ENCODE measurements at regions not wholly inside any gene's neighbourhood (a gene's known extent, or its start where the extent isn't known, plus 50 kb on each side); places are given as distances from the start of the nearest gene placed in this dataset.

GRCh38 chr6:41466437-41466990 is 79.7 kb upstream of the FOXP4 start:
- no peak for DNase-seq (ENCODE audit: low spot score)
- no peaks in the 10 kb centered on the region for H3K9me3 ChIP-seq
- TF ChIP-seq, protein P1, sequence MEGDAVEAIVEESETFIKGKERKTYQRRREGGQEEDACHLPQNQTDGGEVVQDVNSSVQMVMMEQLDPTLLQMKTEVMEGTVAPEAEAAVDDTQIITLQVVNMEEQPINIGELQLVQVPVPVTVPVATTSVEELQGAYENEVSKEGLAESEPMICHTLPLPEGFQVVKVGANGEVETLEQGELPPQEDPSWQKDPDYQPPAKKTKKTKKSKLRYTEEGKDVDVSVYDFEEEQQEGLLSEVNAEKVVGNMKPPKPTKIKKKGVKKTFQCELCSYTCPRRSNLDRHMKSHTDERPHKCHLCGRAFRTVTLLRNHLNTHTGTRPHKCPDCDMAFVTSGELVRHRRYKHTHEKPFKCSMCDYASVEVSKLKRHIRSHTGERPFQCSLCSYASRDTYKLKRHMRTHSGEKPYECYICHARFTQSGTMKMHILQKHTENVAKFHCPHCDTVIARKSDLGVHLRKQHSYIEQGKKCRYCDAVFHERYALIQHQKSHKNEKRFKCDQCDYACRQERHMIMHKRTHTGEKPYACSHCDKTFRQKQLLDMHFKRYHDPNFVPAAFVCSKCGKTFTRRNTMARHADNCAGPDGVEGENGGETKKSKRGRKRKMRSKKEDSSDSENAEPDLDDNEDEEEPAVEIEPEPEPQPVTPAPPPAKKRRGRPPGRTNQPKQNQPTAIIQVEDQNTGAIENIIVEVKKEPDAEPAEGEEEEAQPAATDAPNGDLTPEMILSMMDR (IDR thresholded peaks at IDR 0.05): no peak
- no peak overlapping the region for H3K27ac ChIP-seq
- H3K36me3 ChIP-seq: no peaks in the 10 kb centered on the region
- peaks cover 0 to 13% of the 10 kb centered on the region in 2 donors for H3K4me1 ChIP-seq
- peaks cover 0 to 8% of the 10 kb centered on the region in 2 donors for H3K27me3 ChIP-seq
- no peak overlapping the region for H3K4me3 ChIP-seq

GRCh38 chr6:41467061-41467460 is 79.1 kb upstream of the FOXP4 start:
- Histone ChIP-seq H3K27ac (no peak overlapping the region), H3K36me3 (no peaks in the 10 kb centered on the region), H3K4me3 (no peak overlapping the region), H3K27me3 (peaks cover 0 to 8% of the 10 kb centered on the region in 2 donors), H3K4me1 (peaks cover 0 to 13% of the 10 kb centered on the region in 2 donors), H3K9me3 (no peaks in the 10 kb centered on the region)
- no peak for DNase-seq (ENCODE audit: low spot score)
- TF ChIP-seq, protein P1 (IDR thresholded peaks at IDR 0.05): no peak

DNA sequence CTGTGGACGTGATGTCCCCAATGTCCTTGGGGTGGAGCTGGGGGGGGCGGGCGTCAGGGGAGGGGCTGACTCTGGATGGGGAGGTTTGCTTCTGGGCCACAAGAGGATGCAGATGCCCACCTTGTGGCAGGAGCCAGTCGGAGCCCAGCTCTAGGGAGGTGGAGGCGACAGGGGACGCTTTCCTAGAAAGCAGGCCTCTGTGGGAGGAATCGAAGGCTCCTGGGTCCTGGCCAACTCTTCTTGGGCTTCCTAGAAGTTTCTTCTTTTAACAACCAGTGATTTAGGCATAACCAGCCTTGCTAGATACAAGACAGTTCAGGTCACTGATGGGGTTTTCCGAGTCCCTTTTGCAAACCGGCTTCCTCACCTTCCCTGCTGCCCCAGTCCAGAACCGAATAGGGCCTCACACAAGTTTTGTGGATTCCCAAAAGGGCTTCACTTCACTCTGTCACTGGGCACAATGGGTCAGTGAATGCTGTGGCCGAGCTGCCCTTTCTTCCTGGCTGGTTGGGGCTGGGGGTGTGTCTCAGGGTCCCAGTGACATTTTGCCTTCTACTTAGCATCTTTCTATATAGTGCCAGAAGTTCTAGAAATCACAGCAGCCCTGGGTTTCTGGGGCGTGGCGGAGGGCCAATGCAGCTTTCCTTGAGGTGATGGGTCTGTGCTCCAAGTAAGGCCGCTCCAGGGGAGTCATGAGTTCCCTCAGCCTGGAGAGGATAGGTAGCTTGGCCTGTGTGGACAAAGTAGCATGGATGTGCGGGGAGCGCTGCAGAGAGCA is 78.4 kb upstream of the FOXP4 start:
- Histone ChIP-seq H3K4me3 (no peak overlapping the region), H3K4me1 (peaks cover 0 to 13% of the 10 kb centered on the region in 2 donors), H3K9me3 (no peaks in the 10 kb centered on the region), H3K27me3 (peaks cover 0 to 8% of the 10 kb centered on the region in 2 donors), H3K27ac (no peak overlapping the region), H3K36me3 (no peaks in the 10 kb centered on the region)
- TF ChIP-seq, protein P1 (IDR thresholded peaks at IDR 0.05): no peak
- DNase-seq (ENCODE audit: low spot score): no peak

DNA sequence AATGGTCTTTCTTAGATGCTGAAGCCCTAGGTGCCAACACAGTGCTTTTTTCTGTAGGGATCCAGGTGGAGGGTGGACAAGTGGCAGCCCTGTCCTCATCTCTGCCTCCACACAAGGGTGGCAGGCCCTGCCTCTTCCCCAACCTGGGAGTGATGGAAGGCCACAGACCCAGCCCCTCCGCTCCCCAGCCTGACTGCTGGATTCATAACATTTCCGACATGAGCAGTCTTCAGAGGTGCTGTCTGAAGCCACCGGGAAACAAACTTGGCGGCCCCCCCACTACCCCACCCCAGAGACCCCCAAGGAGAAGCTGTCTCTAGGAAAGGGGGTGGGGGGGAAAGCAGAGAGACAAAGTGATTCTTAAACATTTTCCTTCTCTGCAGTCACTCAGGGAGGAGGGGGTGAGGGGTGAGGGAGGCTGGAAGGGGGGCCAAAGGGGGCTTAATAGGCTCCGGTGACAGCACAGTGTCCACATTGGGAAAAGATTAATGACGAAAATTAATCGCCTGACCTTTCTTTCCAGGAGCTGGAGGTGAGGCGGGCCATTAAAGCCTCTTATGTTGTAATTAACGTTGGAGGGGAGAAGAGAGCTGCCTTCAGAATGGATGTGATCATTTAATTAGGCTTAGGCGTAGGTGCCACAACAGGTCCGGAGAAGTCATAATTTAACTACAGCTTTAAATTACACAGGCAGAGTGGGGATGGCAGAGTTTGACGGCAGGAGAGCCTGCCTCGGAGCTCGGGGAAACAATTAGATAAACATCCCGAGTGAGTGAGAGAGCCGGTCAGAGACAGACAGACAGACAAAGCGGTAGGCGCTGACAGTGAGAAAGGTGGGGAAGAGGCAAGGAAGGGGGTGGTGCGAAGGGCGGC is 76.8 kb upstream of the FOXP4 start:
- no peaks in the 10 kb centered on the region for H3K36me3 ChIP-seq
- no peak overlapping the region for H3K27ac ChIP-seq
- H3K4me3 ChIP-seq: peak overlapping the region in 1 of 2 donors; percentile 12
- H3K4me1 ChIP-seq: peaks cover 0 to 13% of the 10 kb centered on the region in 2 donors
- no peak for DNase-seq (ENCODE audit: low spot score)
- TF ChIP-seq, protein P1 (IDR thresholded peaks at IDR 0.05): no peak
- H3K27me3 ChIP-seq: peaks cover 0 to 8% of the 10 kb centered on the region in 2 donors
- no peaks in the 10 kb centered on the region for H3K9me3 ChIP-seq

DNA sequence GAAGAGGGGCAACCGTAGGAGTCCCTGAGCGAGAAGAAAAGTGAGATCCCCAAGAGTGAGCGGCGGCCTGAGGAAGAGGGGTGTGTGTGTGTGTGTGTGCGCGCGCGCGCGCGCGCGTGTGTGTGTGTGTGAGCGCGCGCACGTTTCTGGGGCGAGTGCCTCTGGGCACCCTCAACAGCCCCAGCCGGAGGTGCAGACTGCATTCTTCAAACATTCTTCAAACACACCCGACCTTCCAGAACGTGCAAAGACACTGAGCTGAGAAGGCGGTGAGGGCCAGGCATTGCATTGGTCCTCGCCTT is 76.2 kb upstream of the FOXP4 start:
- Histone ChIP-seq H3K36me3 (no peaks in the 10 kb centered on the region), H3K4me3 (peak overlapping the region in 1 of 2 donors; percentile 12), H3K9me3 (no peaks in the 10 kb centered on the region), H3K27me3 (peaks cover 0 to 8% of the 10 kb centered on the region in 2 donors), H3K27ac (no peak overlapping the region), H3K4me1 (peaks cover 0 to 13% of the 10 kb centered on the region in 2 donors)
- TF ChIP-seq, protein P1 (IDR thresholded peaks at IDR 0.05): no peak
- no peak for DNase-seq (ENCODE audit: low spot score)

Measured in right atrium auricular region (tissue), 2 donors.